Stimulated activated naive CD4-positive, alpha-beta T cell (primary cell): ENCODE measurements at regions not wholly inside any gene's neighbourhood (a gene's known extent, or its start where the extent isn't known, plus 50 kb on each side); places are given as distances from the start of the nearest gene placed in this dataset.

Source experiments
- DNase-seq, 6 experiments: peaks; one replicate each; lab custom pipeline; 2025; lab: John Stamatoyannopoulos, UW

DNA sequence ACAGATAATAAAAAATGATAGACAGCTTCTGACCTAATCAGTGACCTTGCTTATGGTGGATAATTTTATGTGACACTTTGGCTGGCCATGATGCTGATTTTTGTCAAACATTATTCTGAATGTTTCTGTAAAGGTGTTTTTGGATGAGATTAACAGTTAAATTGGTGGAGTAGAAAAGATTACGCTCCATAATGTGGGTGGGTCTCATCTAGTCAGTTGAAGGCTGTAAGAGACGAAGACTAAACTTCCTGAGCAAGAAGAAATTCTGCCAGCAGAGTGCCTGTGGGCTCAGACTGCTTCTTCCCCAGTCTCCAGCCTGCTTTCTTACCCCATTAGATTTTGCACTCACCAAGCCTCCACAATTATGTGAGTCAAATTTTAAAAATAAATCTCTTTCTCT, 214.9 kb upstream of the ITGA4 start:
- no peak for DNase-seq

DNA sequence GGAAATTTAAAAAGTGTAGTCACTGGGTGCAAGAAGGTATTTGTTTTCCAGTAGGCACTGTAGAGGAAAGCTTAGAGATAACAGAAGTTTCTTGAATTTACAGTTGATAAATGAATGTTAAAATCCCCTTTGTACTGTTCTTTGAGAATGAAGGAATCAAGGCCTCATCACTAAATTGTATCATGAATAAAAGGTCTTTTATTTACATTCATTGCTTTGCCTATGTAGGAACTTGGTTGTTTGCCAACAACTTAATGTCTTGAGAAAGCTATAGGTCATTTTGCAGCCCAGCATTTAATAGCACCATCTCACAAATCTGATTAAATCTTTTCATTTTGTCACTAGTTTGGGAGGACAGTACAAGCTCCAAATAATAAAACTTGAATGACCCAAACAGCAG, 213.9 kb upstream of the ITGA4 start:
- no peak for DNase-seq

DNA sequence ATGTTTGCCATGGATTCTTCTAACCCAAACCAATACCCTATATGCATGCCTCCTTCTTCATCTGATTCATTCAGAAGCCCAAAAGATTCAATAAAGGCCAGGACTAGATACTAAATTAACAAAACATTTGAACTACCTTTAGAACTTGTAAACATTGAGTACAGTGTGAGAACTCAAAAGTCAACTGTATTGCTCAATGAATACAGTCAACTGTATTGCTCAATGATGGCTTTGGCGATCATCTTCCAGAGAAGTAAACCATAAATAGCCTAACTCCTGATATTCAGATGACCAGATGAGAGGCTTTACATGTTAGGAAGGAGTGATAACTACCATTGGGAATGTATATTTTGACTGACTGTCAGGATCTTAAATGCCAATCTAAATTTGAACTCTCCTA, 206.5 kb upstream of the ITGA4 start:
- DNase-seq, result no peak

DNA sequence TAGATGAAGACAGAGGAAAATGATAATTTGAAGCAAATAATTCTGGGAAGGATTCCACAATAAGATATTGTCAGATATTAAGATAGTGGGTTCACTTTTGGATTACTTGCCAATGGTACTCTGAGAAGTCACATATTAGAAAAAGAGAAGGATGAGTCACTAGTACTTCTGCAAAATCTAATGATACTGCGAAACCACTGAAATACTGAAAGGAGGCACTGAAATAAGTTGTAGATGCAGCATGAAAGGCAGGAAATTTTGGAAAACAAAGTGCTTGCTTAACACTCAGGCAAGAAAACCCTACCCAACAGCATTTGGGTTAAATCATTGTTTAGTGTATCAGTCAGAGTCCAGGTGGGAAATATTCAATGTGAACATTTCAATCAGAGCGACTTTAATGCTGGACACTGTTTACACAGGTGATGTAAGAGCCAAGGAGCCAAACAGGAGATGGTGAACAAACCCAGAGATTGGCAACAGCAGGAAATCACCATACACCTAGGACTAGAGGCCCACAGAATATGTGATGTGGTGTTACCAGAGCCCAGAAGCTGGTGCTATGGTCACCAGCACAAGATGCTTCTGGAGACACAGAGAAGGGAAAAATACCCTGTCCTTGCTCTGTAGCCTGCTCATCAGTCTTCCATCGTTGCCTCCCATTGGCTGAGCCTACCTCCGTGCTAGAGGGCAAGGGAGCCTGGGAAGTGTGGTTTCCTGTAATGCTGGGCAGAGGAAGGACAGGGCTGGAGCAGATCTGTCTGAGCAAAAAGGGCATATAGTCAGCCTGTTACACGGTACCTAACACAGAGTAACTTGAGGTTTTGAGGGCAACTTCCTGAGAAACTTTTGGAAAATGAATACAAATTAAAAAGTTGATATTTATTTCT, 204.7 kb upstream of the ITGA4 start:
- no peak for DNase-seq

DNA sequence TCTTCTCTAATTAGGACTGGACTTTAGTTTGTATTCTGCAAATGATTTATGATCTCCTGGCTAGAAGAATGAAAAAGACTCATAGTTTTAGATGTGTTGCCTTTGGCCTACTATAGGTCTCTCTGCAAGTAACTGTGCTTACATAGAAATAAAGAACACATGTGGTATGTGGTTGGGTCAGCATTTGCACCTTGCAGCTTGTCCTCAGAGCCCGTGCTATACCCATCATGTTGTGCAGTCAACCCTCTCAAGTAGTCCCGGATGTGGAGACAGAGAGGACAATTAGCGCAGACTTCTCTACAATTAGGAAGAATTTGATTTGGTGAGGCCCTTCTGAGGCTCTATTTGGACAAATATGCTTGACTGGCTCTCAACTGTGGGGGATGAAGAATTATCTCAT, 203.7 kb upstream of the ITGA4 start:
- DNase-seq, result no peak

DNA sequence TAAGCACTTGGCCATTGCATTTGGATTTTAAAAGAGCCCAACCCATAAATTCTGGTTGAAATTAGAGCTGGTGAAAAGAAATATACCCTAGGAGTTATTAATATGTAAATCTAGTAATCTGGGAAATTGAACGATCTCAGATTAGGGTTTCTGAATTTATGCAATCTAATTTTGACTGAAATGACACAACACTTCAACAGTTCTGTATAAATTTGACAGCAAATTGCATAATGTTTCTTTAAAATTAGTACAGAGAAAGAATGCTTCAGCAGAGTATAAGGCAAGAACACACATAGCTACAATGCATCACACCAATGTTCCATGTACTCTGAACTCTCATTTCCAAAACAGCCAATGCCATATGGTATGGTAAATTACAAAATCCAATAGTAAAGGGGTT, 201.5 kb upstream of the ITGA4 start:
- DNase-seq, result no peak

DNA sequence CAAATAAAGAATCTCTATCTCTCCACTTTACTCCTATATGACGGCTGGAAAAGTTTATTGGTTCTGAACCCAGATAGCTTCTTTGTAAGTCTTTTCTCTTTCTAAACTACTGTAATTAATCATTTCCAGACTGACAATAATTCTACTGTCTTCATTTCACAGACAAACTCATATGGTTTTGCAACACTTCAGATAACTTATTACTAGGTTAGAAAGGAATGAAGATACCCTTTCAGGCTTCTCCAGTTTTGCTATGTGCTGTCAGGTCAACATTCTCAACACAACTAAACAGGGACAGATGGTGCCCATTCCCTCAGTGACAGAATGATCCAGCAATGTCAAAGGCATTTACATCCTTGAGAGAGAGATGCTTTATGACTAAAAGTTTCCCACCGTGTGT, 198.5 kb upstream of the ITGA4 start:
- DNase-seq, result no peak

DNA sequence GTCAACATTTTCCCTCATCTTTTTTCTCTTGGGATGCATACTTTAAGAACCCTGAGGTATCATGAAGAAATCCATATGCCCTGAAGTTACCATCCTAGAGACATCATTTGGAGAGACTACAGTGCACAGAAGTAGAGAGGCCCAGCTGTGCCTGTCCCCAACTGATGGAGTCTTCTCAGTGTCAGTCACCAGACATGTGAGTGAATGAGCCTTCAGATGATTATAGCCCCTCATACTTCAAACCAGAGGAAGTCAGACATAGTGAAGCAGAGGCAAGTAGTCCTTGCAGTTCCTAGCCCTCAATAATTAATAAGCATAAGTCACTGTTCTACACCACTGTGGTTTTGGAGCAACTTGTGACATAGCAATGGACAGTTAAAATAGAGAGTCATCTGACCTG, 194.4 kb upstream of the ITGA4 start:
- DNase-seq, result no peak

DNA sequence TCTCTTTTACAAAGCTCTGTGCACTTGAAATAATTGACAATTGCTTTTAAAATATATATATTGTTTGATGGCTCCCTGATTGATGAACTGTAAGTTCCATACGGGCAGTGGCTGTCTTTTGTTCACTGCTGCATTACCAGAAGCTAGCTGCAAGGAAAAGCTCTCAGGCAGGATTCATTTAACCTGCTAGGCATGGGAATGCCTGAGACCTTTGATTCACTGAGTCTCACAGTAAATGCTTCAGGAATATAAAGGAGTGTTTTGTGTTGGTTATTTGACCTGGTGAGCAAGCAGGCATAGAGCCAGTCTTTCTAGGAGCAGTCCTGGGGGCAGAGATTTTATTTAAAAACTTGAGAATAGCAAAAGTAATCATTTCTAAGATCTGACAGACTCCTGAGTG, 193.2 kb upstream of the ITGA4 start:
- DNase-seq, result no peak

DNA sequence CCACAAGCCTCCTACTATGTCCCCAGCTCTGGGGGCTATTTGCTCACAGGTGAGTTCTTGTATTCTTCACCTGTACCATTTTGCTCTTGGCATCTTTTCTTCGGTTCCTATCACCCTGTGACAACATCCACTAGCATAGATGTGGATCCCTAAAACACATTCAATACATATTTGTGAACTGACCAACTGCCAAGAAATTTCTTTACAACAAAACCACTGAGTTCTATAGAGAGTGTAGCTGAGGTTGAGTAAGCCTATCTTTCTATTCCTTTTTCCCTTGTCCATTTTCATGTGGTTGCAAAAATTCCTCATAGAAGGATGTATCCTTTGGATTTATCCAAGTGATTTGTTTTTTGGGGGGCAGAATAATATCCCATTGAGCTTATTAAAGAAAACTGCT, 192.7 kb upstream of the ITGA4 start:
- DNase-seq, result no peak

DNA sequence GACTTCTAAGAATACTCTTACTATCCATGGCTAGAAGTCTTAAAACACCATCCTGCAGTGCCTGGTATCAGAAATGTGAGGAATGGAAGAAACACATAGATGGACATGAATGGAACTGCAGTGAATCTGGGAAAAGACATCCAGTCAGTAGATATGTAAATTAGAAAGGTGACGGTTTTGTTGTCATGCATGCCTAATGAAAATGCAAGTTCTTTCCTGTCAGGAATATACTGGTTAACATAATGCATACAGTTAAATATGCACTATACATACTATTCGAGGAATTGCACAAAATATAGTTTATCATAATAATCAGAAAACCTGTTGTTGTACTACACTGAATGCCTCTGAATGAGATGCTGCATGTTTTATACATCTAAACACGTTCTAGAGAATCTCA, 190.6 kb upstream of the ITGA4 start:
- no peak for DNase-seq

DNA sequence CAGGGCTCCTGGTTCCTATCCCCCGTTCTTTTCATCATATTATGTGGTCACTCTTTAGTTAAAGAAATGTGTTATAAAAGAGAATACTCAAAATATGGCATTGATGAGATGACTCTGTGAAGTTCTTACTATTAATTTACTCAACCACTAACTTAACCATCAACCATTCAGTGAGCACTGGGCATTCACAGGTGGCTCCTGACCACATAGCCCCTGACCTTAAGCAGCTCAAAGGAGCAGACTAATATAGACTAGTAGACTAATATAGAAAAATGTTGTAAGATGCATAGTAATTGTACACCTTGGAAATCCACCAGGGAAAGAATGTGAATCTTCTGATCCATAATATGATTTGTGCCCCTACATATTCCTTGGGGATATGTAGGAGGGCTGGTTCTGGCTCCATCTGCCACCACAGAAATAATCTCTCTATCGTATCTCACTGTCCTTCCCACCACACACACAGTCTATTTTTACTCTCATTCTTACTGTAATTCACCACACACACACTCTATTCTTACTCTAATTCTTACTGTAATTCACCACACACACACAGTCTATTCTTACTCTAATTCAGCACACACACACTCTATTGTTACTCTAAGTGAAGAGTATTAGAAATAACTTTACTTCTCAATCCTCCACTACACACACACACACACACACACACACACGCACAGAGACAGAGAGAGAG, 188.9 kb upstream of the ITGA4 start:
- no peak for DNase-seq

DNA sequence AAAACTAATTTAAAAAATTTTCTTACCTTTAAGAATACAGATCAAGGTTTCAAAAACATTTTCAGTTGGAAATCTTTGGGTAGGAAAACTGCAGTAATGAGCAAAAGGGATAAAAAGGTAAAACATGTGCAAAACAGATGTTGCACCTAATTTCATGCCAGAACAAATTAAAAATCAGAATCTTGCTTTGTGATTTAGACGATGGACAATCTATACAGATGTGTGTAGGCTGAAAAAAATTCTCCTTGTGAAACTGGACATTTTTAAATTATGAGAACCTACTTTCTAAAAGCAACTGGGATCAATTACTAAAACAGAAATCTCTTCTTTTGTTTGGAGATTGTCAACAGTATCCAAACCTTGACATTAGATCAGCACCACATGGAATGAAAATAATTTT, 183.2 kb upstream of the ITGA4 start:
- DNase-seq, result no peak

DNA sequence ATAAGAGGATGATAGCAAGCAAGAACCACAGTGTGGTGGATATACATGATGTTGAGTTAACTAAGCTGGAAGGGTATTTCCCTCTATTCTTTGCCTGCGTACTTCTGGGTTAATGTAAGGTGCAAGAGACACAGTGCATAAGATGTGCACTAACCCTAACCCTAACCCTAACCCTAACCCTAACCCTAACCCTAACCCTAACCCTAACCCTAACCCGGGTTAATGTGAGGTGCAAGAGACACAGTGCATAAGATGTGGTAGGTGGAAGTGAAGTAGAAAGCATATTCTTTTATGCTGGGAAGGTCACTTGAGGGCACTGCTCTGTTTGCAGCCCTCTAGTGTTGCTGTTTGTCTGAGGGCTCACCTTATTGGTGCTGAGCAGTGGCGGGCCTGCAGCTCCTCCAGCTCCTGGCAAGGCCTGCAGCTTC, 181.5 kb upstream of the ITGA4 start:
- DNase-seq, result no peak

DNA sequence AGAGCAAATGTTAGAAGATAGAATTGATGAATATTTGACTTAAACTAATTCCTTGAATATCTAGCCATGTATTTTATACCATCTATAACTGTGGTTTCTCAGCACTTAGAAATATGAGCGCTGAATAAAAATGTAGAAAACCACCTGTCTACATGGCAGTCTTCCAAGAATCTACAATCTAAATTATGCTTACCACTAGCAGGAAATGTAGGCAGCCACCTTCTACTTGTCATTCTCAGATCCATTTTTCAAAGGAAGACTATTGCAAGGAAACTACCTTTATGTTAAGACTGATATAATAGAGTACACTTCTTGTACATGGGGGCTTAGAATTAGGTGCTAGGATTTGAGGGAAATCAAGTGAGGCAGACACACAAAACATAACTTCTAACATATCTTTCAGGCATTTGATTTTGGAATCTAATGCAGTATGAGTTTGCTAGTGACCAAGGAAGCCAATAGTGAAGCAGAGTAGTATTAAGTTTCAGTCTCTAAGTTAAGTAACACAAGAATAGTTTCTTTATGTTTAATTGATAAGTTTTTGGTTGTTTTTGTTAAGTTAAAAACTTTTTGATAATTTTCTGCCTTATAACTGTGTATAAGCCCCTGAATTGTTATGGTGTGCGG, 175.9 kb upstream of the ITGA4 start:
- peak in 3 of 6 experiments; percentile 62 to 80 (median 76) for DNase-seq

DNA sequence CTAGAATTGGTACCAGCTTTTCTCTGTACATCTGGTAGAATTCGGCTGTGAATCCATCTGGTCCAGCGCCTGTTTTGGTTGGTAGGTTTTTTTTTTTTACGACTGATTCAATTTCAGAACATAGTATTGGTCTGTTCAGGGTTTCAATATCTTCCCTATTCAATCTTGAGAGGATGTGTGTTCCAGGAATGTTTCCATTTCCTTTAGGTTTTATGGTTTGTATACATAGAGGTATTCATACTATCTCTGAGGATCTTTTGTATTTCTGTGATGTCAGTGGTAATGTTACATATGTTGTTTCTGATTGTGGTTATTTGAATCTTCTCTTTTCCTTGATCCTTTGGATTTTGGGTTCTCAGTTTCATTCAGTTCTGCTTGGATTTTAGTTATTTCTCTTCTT, 172.1 kb upstream of the ITGA4 start:
- no peak for DNase-seq

DNA sequence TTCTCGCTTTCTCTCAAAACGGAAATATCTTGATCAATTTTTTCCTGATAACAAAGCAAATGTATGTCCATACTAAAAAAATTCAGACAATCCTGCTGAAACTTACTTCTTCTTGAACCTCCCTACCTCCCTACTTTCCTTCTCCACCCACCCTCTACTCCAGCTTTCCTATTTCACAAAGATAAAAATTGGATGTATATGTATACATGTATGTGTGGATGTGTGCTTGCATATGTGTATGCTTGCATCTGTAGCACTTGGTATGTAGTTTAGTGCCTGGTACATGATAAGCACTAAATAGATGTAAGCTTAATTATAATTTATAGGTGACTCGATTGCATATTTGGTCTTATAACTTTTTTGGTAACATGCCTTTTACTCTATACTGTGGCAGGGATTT, 167.5 kb upstream of the ITGA4 start:
- DNase-seq, result no peak

DNA sequence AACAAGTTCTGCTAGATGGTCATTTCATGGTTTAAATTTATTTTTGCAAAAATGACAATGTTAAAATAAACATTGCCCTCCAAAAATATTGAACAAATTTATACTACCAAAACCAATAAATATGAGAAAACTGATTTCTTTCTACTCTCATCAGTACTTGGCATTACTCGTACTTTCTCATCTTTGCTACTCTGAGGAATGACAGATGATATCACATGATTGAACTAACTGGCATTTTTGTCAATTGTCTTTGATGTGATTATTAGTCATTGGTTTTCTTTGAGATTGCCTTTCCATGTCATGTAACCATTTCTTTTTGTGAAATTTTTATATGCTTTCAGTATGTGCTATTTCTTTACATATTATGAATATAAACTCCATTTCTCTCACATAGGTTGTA, 167.0 kb upstream of the ITGA4 start:
- no peak for DNase-seq

DNA sequence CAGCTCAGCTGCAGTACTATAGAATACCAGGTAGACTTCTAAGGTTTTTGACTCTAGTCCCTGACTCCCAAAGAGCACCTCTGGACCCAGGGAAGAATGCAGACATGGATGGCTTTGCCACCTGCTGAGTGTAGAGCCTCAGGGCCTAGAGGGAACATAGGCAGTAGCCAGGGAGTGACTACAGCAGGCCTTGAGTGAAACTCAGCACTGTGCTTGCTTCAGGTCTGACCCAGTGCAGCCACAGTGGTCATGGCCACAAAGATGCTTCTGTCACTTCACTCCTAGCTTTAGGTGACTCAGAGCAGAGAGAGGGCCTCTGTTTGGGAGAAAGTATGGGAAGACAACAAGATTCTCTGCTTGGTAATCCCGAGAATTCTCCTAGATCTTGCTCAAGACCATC, 162.2 kb upstream of the ITGA4 start:
- no peak for DNase-seq

DNA sequence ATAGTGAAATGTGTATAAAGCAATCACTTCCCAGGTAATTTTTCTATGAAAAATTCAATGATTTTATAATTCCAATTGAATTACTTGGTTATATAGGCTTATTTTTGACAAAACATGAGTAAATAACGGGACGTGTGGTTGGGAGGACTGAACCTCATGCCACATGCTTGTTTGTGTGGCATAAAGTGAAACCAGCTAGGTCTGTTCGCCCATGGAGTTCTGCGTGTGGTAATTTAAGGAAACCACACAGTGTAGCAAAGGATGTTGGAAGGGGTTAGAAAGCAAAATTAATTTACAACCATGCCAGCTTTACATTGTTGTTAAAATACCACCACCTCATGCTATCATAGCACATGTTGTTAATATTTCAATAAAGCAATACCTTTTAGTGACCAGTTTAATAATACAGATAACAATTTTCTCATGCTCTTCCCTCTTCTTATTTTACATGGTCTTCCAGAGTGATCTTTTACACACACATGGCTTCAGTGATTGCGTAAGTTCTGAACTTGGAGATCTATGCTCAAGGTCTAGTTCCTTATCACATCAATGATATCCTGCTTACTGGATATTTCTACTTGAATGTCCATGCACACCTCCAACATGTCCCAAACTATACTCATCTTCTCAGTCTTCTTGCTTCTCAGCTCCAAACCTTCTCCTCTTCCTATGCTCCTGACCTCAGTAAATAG, 156.4 kb upstream of the ITGA4 start:
- peak in 4 of 6 experiments; percentile 17 to 67 (median 61) for DNase-seq

DNA sequence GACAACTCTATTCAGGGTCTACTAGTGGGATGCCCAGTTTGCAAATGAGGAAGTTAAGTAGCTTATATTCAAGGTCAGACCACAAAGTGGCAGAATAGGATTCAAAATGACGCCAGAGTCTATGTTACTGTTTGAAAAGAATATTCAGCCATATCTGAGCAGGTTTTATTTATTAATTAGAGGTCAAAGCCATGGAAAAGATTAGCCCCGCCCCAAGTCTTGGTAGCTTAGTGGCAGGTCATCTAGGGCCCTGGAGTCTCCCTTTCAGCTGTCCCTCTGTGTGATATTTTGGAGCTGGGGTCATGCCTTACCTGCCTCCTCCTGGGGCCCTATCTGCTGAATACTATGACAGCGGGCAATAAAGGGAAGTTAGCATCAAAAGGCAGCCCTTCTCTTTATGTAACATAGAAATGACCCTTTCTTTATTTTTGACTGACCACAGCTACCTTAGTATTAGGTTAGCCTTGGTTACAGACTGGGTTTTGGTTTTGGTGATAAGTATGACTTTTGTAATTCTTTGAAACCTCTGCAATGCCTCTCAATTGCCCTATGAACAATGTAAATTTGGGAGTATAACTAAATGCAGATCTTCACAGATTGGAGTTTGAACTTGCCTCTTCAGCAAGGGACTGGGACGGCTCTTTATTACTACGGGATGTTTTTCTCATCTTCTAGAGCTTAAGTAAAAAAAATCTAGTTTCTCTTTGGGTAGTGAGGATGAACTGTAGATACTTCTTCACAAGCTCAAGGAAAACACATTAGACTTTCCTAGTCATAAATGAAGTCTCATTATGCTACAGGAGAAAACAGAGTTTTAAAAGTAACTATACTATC, 153.0 kb upstream of the ITGA4 start:
- peak in 2 of 6 experiments; percentile 27 to 48 for DNase-seq
